Gastroesophageal sphincter (tissue), 4 donors: ENCODE measurements at regions not wholly inside any gene's neighbourhood (a gene's known extent, or its start where the extent isn't known, plus 50 kb on each side); places are given as distances from the start of the nearest gene placed in this dataset.

ENCODE experiments used
- ATAC-seq: fragments of 150-250 bp; one replicate; pipeline ENCODE4 v1.9.1; 2016; ENCODE audit warnings: mild to moderate bottlenecking, moderate library complexity
- H3K27ac ChIP-seq, 4 donors: fragments of 200-600 bp; sonication (generic) in 3 of 4; 1 replicate in 3 of 4; 2 replicates in 1 of 4; pipeline ENCODE4 v1.5.1; 2016 to 2019
- H3K27me3 ChIP-seq: fragments of 200-600 bp; sonication (generic); one replicate; pipeline ENCODE4 v1.5.1; 2019
- H3K36me3 ChIP-seq, 2 donors: fragments of 200-600 bp; sonication (generic); one replicate each; pipeline ENCODE4 v1.5.1; 2019; ENCODE audit warnings: control low read depth in 1 of 2
- H3K4me1 ChIP-seq, 3 donors: fragments of 200-600 bp; sonication (generic); 1 replicate in 2 of 3; 2 replicates in 1 of 3; pipeline ENCODE4 v1.5.1; 2016 to 2019; ENCODE audit warnings: control low read depth in 2 of 3
- H3K4me3 ChIP-seq, 2 donors: fragments of 200-600 bp; sonication (generic); one replicate each; pipeline ENCODE4 v1.5.1; 2019; ENCODE audit warnings: mild to moderate bottlenecking in 1 of 2, moderate library complexity in 1 of 2
- H3K9me3 ChIP-seq, 3 donors: fragments of 200-600 bp; sonication (generic); one replicate each; pipeline ENCODE4 v1.5.1; 2017 to 2019; ENCODE audit warnings: control low read depth in 2 of 3
- EP300 ChIP-seq: sonication (generic); formaldehyde crosslinking; IDR thresholded peaks from one replicate; pipeline ENCODE4 v1.6.1; 2017; ENCODE audit warnings: antibody characterized with exemption, mild to moderate bottlenecking
- POLR2A ChIP-seq, 2 donors: fragments of 450-650 bp; IDR thresholded peaks; one replicate each; pipeline ENCODE4 v1.6.1; 2017; ENCODE audit warnings: antibody characterized with exemption in 2 of 2, mild to moderate bottlenecking in 2 of 2, moderate library complexity in 1 of 2
- POLR2AphosphoS5 ChIP-seq: sonication (generic); formaldehyde crosslinking; IDR thresholded peaks from one replicate; pipeline ENCODE4 v1.6.1; 2017; ENCODE audit warnings: antibody characterized with exemption
- WGBS, 2 donors: methylation state at CpG; one replicate each; pipeline ENCODE4 v1.1.5; 2018; ENCODE audit warnings: low coverage in 1 of 2; 5-methylcytosine and 5-hydroxymethylcytosine counted together
- TF ChIP-seq, protein P1 (sequence below), 4 experiments: fragments of 200-600 bp in 2 of 4; fragments of 450-650 bp in 2 of 4; sonication (generic) in 1 of 4; IDR thresholded peaks; one replicate each; pipeline ENCODE4 v1.5.1; 2017 to 2019; ENCODE audit warnings: antibody characterized with exemption in 4 of 4, mild to moderate bottlenecking in 2 of 4, moderate library complexity in 2 of 4

DNA sequence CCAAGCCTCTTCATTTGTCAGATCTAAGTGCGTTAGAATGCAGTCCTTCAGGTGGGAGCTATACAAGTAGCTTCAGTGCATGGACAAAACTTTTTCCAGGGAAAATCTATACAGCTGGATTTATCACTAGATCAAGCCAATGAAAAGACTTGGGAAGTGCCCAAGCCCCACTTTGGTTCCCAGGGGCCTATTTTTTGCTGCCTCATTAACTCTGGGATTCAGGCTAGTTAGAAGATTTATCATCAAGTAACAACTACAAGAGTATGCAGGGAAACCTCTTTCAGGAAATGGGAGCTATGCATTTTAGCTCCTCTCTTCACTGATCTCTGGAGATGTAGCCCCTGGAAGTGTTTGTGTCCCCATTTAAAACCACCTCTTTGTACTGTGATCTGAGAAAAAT is 908.8 kb downstream of the SQOR start:
- H3K27me3 ChIP-seq: no peaks in the 10 kb centered on the region
- H3K4me3 ChIP-seq: no peak overlapping the region
- H3K36me3 ChIP-seq: no peaks in the 10 kb centered on the region
- H3K27ac ChIP-seq: no peak overlapping the region
- peaks cover 0 to 13% (median 0%) of the 10 kb centered on the region in 3 donors for H3K9me3 ChIP-seq
- TF ChIP-seq, protein P1, sequence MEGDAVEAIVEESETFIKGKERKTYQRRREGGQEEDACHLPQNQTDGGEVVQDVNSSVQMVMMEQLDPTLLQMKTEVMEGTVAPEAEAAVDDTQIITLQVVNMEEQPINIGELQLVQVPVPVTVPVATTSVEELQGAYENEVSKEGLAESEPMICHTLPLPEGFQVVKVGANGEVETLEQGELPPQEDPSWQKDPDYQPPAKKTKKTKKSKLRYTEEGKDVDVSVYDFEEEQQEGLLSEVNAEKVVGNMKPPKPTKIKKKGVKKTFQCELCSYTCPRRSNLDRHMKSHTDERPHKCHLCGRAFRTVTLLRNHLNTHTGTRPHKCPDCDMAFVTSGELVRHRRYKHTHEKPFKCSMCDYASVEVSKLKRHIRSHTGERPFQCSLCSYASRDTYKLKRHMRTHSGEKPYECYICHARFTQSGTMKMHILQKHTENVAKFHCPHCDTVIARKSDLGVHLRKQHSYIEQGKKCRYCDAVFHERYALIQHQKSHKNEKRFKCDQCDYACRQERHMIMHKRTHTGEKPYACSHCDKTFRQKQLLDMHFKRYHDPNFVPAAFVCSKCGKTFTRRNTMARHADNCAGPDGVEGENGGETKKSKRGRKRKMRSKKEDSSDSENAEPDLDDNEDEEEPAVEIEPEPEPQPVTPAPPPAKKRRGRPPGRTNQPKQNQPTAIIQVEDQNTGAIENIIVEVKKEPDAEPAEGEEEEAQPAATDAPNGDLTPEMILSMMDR (IDR thresholded peaks at IDR 0.05): no peak
- no peak for TF ChIP-seq POLR2AphosphoS5
- TF ChIP-seq POLR2A (IDR thresholded peaks at IDR 0.05): no peak
- no peak for TF ChIP-seq EP300
- WGBS, 2 donors: 73 to 89% methylated on average over 1 of the region's 1 CpG
- no peaks in the 10 kb centered on the region for H3K4me1 ChIP-seq
- no peak for ATAC-seq

- H3K27me3 ChIP-seq: no peaks in the 10 kb centered on the region
- ATAC-seq: no peak
- no peaks in the 10 kb centered on the region for H3K4me1 ChIP-seq
- no peak overlapping the region for H3K4me3 ChIP-seq
- H3K36me3 ChIP-seq: no peaks in the 10 kb centered on the region
- WGBS, 2 donors: 78 to 100% methylated on average over 1 of the region's 1 CpG
- no peak overlapping the region for H3K27ac ChIP-seq
- H3K9me3 ChIP-seq: peaks cover 0 to under 1% (median 0%) of the 10 kb centered on the region in 3 donors
- no peak for TF ChIP-seq POLR2AphosphoS5
- no peak for TF ChIP-seq POLR2A (IDR thresholded peaks at IDR 0.05)
Measured at GRCh38 chr15:46548989-46549388, 914.2 kb downstream of the SQOR start.

DNA sequence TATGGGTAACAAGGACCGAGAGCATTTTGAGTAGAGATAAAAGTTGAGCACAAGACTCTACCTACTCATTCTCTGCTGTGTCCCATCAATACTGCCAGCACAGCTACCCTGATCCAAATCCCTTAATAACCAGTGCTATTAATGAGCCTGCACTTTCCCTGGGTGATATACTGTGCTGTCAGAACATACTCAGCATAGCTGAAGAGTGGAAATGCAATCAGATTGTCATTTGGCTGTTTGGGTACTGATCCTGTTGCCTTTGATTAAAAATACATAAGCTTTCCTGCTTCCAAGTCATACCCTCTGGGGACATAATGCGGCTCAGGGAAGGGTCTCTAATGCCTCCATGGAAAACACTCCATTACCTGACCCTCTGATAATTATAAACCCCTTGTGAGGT is 917.5 kb downstream of the SQOR start:
- no peak overlapping the region for H3K27ac ChIP-seq
- no peak for ATAC-seq
- H3K4me3 ChIP-seq: no peak overlapping the region
- TF ChIP-seq, protein P1 (IDR thresholded peaks at IDR 0.05): no peak
- no peak for TF ChIP-seq EP300
- TF ChIP-seq POLR2AphosphoS5: no peak
- no peak for TF ChIP-seq POLR2A (IDR thresholded peaks at IDR 0.05)
- no peaks in the 10 kb centered on the region for H3K9me3 ChIP-seq
- 56 to 79% methylated on average over 1 to 2 of the region's 2 CpGs for WGBS, 2 donors
- H3K36me3 ChIP-seq: no peaks in the 10 kb centered on the region
- H3K4me1 ChIP-seq: peaks cover 0 to 10% (median 0%) of the 10 kb centered on the region in 3 donors
- H3K27me3 ChIP-seq: no peaks in the 10 kb centered on the region

DNA sequence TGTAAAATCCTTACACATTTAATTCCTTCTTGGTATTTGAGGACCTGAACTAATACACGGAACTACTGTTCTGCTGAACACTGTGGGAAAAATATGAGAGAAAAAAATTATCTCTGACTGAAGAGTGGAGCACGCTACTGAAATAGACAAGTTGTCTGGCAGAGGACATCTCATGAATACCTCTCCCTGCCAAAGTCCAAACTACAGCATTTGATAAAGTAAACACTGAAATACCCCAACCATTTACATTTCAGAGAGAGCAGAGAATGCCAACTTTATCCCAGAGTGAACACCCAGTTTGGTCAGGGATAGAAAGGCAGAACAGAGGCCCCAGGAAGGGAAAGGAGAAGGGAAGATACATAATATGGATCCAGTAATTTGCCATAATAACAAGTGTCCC is 920.7 kb downstream of the SQOR start:
- Histone ChIP-seq H3K4me1 (peaks cover 0 to 10% (median 0%) of the 10 kb centered on the region in 3 donors), H3K27me3 (no peaks in the 10 kb centered on the region), H3K27ac (no peak overlapping the region), H3K9me3 (no peaks in the 10 kb centered on the region), H3K4me3 (no peak overlapping the region), H3K36me3 (no peaks in the 10 kb centered on the region)
- ATAC-seq: no peak
- 8 to 25% methylated on average over 2 of the region's 2 CpGs for WGBS, 2 donors
- TF ChIP-seq, protein P1 (IDR thresholded peaks at IDR 0.05): no peak
- TF ChIP-seq POLR2A (IDR thresholded peaks at IDR 0.05): no peak
- TF ChIP-seq POLR2AphosphoS5: no peak
- TF ChIP-seq EP300: no peak

- H3K27me3 ChIP-seq: no peaks in the 10 kb centered on the region
- H3K4me1 ChIP-seq: peaks cover 0 to 10% (median 0%) of the 10 kb centered on the region in 3 donors
Measured at GRCh38 chr15:46556010-46556409, 921.2 kb downstream of the SQOR start.

More at GRCh38 chr15:46556010-46556409, 921.2 kb downstream of the SQOR start:
- no peak overlapping the region for H3K4me3 ChIP-seq
- H3K9me3 ChIP-seq: no peaks in the 10 kb centered on the region
- H3K27ac ChIP-seq: no peak overlapping the region
- WGBS, 2 donors: 60% methylated on average over 1 of the region's 1 CpG; no CpG with 5 or more reads in 1 of the 2 donors
- no peak for ATAC-seq
- no peaks in the 10 kb centered on the region for H3K36me3 ChIP-seq
- TF ChIP-seq, protein P1 (IDR thresholded peaks at IDR 0.05): no peak
- no peak for TF ChIP-seq EP300
- TF ChIP-seq POLR2A (IDR thresholded peaks at IDR 0.05): no peak
- TF ChIP-seq POLR2AphosphoS5: no peak
